Stimulated activated CD4-positive, alpha-beta T cell treated with anti-CD3 and anti-CD28 coated beads, Interleukin-15, amount 100 ng/mL, for 24 hours (primary cell): ENCODE measurements at regions not wholly inside any gene's neighbourhood (a gene's known extent, or its start where the extent isn't known, plus 50 kb on each side); places are given as distances from the start of the nearest gene placed in this dataset.
"Not testable (repeated sequence)": the region's sequence is repeated elsewhere in the genome, so short reads cannot be mapped to it uniquely, and the experiment has no call there.

Experiments
- DNase-seq: peaks from one replicate; pipeline ENCODE4 v3.0.0-alpha.2; 2020

DNA sequence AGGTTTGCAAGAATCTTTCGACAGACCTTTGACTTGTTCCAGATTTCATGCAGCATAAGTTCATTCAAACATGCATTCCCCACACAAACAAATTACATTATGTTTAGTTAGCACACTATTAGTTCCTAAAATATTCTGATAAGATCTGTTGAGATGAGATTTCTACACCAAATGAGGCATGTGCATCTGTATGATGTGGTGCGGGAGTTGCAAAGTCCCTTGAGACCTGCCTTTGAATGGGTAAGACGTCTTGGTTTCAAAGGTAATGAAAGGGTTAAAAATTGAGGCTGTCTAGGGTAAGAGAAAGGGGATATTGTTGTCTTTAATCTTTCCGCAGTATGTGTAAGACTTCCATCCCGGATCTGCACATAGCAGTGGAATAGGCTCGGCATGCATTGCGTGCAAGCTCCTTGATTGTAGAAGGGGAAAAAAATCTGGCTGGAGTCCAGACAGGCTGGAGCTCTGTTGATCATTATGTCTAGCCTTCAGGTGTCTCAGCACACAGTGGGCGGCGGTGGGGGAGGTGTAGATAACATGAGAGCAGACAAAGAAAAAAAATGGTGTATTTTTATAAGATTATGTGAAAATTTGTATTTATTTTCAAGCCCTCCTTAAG is 296.6 kb downstream of the PTPRC start:
- DNase-seq = peak; percentile 74

- DNase-seq = no peak
These were observed 297.7 kb downstream of the PTPRC start for GRCh38 chr1:198936371-198937083.

GRCh38 chr1:198937231-198938031 is 298.6 kb downstream of the PTPRC start:
- peak; percentile 39 for DNase-seq

DNA sequence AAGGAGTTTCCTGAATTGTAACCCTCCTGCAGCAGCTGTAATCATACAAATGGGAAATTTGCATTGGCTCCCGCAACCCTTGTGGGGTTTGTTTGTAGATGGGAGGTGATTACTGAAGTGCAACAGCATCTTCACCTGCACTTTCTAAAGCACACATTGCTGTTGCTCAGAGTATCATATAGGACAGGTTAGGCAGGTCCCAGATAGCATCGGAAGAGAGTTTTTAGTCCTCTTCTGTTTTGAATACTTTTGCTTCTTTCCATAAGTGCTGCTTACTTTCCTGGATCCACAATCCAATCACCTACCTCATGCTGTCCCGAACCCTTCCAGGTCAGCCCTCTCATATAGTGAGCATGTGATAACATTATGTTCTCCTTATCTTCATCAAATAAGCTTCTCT is 300.4 kb downstream of the PTPRC start:
- no peak for DNase-seq

- no peak for DNase-seq
These were observed 301.1 kb downstream of the PTPRC start for GRCh38 chr1:198939956-198940355.

- no peak for DNase-seq
These were observed 303.6 kb downstream of the PTPRC start for GRCh38 chr1:198942466-198942865.

DNA sequence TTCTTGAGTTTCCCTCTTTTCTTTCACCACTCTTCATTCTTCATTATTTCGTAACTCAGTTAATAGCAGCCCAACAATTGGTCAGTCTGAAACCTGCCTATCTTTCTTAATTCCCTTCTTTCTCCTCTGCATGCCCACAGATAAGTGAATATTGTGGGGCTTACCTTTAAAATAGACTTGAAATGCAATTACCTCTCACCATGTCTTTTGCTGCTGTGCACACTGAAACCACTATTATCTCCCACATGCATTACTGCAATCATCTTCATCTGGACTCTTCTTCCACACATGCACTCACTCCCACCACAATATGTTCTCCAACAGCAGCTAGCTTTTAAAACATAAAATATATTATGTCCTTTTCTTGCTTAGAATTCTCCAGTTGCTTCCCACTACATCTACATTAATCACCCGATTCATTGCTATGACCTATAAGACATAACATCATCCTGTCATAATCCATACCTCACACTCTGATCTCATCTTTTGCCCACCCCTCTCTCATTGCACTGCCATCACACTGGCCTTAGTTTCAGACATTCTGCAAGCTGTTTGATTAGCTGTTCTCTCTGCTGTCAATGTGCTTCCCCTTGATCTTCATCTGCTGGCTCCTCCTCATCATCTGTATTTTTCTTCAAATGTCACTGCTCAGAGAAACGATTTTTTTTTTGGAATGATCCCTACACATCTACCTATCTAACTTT is 304.8 kb downstream of the PTPRC start:
- no peak for DNase-seq

GRCh38 chr1:198947456-198947855 is 308.6 kb downstream of the PTPRC start:
- DNase-seq = no peak

DNA sequence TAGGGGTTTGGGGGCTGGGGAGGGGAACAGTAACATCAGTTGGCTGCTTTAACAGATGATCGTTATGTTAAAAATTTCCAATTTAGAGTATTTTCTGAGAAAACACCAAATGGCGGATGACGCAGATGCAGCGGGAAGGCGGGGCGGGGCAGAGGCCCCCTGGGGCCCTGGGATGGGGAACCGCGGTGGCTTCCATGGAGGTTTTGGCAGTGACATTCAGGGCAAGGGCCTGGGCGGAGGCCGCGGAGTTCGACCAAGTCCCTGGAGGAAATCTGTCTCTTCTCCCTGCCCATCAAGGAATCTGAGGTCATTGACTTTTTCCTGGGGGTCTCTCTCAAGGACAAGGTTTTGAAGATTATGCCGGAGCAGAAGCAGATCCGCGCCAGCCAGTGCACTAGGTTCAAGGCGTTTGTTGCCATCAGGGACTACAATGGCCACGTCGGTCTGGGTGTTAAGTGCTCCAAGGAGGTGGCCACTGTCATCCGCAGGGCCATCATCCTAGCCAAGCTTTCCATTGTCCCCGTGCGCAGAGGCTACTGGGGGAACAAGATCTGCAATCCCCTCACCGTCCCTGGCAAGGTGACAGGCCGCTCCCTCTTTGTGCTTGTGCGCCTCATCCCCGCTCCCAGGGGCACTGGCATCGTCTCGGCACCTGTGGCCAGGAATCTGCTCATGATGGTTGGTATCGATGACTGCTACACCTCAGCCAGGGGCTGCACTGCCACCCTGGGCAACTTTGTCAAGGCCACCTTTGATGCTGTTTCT is 310.2 kb downstream of the PTPRC start:
- DNase-seq = no peak

- DNase-seq = no peak
These were observed 311.2 kb downstream of the PTPRC start for GRCh38 chr1:198950036-198950435.

GRCh38 chr1:198955085-198955484 is 316.2 kb downstream of the PTPRC start:
- no peak for DNase-seq

DNA sequence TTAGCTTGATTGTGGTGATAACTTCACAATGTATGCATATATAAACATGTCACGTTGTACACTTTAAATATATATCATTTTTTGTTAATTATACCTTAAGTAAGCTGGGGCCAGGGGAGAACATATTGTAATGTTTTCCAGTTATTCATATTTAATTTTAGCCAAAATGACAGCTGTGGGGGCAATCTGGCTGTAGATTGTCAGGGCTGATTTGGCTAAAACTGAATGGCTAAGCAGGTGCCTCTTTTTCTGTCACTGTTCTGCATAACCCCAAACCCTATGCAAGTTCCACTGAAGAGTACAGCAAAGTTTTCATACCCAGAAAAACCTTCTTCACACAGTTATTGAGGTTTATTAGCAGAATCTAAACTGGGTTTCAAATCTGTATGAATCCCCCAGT is 318.2 kb downstream of the PTPRC start:
- no peak for DNase-seq

DNA sequence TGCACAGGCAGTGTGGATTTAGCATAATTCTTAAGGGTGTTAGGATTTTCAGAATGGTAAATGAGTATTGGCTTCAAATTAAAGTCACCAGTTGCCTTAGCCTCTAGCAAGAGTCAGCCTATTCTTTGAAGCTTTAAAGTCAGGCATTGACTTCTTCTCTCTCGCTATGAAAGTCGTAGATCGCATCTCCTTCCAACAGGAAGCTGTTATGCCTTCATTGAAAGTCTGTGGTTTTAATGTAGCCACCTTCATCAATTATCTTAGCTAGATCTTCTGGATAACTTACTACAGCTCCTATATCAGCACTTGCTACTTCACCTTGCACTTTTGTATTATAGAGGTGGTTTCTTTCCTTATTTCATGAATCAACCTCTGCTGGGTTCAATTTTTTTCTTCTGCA is 320.2 kb downstream of the PTPRC start:
- no peak for DNase-seq

DNA sequence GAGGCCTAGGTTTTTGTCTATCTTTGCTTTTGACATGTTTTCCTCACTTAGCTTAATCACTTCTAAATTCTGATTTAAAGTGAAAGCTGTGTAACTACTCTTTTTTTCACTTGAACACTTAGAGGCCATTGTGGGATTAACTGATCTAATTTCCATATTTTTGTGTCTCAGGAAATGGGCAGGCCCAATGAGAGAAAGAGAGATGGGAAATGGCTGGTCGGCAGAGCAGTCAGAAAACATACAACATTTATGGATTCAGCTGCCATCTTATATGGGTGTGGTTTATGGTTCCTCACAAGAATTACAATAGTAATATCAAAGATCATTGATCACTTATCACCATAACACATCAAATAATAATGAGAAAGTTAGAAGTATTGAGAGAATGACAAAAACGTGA is 320.8 kb downstream of the PTPRC start:
- no peak for DNase-seq

DNA sequence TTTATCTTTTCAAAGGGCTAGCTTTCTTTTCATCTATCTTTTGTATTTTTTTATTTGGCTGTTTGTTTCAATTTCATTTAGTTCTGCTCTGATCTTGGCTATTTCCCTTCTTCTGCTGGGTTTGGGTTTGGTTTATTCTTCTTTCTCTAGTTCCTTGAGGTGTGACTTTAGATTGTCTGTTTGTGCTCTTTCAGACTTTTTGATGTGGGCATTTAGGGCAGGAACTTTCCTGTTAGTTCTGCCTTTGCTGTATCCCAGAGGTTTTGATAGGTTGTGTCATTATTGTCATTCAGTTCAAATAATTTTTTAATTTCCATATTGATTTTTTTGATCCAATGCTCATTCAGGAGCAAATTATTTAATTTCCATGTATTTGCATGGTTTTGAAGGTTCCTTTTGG is 325.0 kb downstream of the PTPRC start:
- not testable (repeated sequence) for DNase-seq

- no peak for DNase-seq
These were observed 327.7 kb downstream of the PTPRC start for GRCh38 chr1:198966519-198966918.

DNA sequence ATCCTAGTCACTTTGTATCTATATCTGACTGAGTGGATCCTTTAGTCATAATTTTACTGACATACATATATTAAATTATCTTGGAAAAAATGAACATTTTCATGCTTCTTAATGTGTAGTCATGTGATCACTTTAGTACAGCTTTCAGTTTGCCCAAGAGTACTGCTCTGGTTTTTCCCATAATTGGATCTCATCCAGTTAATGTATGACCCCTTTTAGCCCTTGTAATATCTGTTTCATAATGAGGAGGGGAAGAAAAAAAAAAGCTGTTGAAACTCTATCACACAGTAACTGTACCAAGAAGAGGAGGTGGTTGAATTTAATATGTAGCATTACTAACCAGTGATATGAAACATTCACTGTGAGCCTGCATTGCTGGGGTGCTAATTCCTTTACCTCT is 328.7 kb downstream of the PTPRC start:
- DNase-seq = no peak

GRCh38 chr1:198968866-198969265 is 330.0 kb downstream of the PTPRC start:
- no peak for DNase-seq

- no peak for DNase-seq
These were observed 331.1 kb downstream of the PTPRC start for GRCh38 chr1:198969981-198970380.

- no peak for DNase-seq
These were observed 332.1 kb downstream of the PTPRC start for GRCh38 chr1:198970916-198971315.

- no peak for DNase-seq
These were observed 339.1 kb downstream of the PTPRC start for GRCh38 chr1:198977909-198978308.

DNA sequence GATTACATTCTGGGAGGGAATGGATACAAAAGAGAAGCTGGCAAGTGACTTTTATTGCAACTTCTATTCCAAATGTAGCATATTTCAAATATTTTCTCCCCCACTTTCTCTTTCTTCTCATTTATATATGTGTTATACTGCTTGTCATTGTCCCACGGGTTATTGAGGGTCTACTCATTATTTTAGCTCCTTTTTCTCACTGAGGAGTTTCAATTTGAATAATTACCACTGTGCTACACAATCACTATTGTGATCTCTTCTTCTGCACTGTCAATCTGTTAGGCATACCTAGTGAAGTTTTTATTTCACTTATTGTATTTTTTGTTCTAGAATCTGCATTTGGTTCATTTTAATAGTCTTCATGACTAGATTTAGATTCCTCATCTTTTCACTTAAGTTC is 339.7 kb downstream of the PTPRC start:
- no peak for DNase-seq

DNA sequence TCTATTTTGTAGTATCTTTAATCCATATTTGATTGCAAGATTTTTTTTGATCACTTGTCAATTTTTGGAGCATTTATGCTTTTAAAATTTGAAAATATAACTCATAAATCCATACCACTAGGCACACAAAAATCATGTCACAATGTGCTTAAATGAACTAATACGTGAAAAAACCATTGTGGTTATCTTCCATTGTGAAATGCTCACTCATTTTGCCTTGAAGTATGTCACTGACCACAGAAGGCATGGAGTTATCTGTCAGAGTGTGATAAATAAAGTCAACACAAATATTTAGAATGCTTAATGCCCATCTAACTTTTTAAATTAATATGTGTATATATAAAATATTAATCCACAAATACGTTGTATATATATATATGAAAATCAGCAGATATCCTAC is 347.2 kb downstream of the PTPRC start:
- DNase-seq = no peak
